ENCODE measurements at regions not wholly inside any gene's neighbourhood (a gene's known extent, or its start where the extent isn't known, plus 50 kb on each side); places are given as distances from the start of the nearest gene placed in this dataset.

- Histone ChIP-seq H3K36me3 (ENCODE audit: control insufficient read depth in 2 of 2, insufficient read depth in 2 of 2, low read length in 1 of 2) (no peaks in the 10 kb centered on the region), H3K27me3 (replicated peaks in 1 of 2; ENCODE audit: control insufficient read depth in 2 of 2, insufficient read depth in 2 of 2, low read length in 1 of 2) (no peaks in the 10 kb centered on the region), H3K9ac (ENCODE audit: control insufficient read depth, insufficient read depth, low read length) (no peak overlapping the region), H3K27ac (ENCODE audit: control insufficient read depth, insufficient read depth) (no peak overlapping the region), H2AFZ (ENCODE audit: control insufficient read depth, low read depth, low read length) (no peak overlapping the region), H3K79me2 (ENCODE audit: control insufficient read depth, insufficient read depth, low read length) (no peaks in the 10 kb centered on the region), H3K4me2 (ENCODE audit: control insufficient read depth, insufficient read depth) (no peak overlapping the region), H3K9me3 (replicated peaks; ENCODE audit: control insufficient read depth, insufficient read depth, low read length) (no peaks in the 10 kb centered on the region), H3K4me3 (no peak overlapping the region), H4K20me1 (ENCODE audit: control insufficient read depth, insufficient read depth) (no peaks in the 10 kb centered on the region), H3K4me1 (ENCODE audit: control insufficient read depth, insufficient read depth, low read length) (no peaks in the 10 kb centered on the region)
- FAIRE-seq, result no peak
- ChIA-PET SMC1A (ENCODE audit: uncharacterized antibody, unreplicated experiment) (interaction anchor here (0.9 to 2.4 kb wide), 5 partner anchors 9 to 193 kb away, joined by 3 to 6 read pairs (median 3); partner anchors contain the start of gene DUSP10), RAD21 (ENCODE audit: unreplicated experiment) (interaction anchor here (0.6 to 1.2 kb wide), 2 partner anchors 17 to 522 kb away, joined by 3 read pairs; no protein-coding TSS in a partner anchor), POLR2A (no interaction called here), CTCF (interaction anchor here (1.0 to 1.4 kb wide), 3 partner anchors 10 to 546 kb away, joined by 3 to 4 read pairs (median 3); no protein-coding TSS in a partner anchor)
- intact Hi-C loops (cut with micrococcal nuclease; ENCODE audit: unreplicated experiment) (loop anchor here (5.0 to 10.0 kb wide), 2 partner anchors 158 to 286 kb away; no protein-coding TSS in a partner anchor), in situ Hi-C loops (cut with MboI) (no loop called here)
- no peak for DNase-seq (ENCODE audit: low read depth, low spot score)
- no TSS peak for BruUV-seq (replicated peaks)
- WGBS (ENCODE audit: insufficient coverage, insufficient replicate concordance, low lambda C conversion rate, missing lambda C conversion rate), result 66% methylated on average over 6 of the region's 6 CpGs
- no peak for ATAC-seq
- TF ChIP-seq STAT1 (conservative IDR thresholded peaks at IDR 0.05) (no peak), ZZZ3 (IDR thresholded peaks at IDR 0.05; ENCODE audit: control insufficient read depth, insufficient read length, low read depth) (no peak), ZNF274 (IDR thresholded peaks at IDR 0.05; ENCODE audit: insufficient read depth, insufficient read length) (no peak), CHD1 (IDR thresholded peaks at IDR 0.05; ENCODE audit: low read depth, low read length) (no peak), IRF3 (IDR thresholded peaks at IDR 0.05) (no peak), HCFC1 (IDR thresholded peaks at IDR 0.05; ENCODE audit: low read length) (no peak), EED (IDR thresholded peaks at IDR 0.05; ENCODE audit: low read depth) (no peak), SP1 (IDR thresholded peaks at IDR 0.05; ENCODE audit: low read depth, low read length) (no peak), SPI1 (IDR thresholded peaks at IDR 0.05; ENCODE audit: borderline replicate concordance, insufficient read depth, low read depth, low read length) (no peak), USF1 (IDR thresholded peaks at IDR 0.05; ENCODE audit: borderline replicate concordance, extremely low read length, insufficient read depth, low read depth, low read length) (no peak), ZBTB4 (CRISPR knock-in tag; IDR thresholded peaks at IDR 0.05) (no peak), BCLAF1 (IDR thresholded peaks at IDR 0.05) (no peak), KDM1A (IDR thresholded peaks at IDR 0.05; ENCODE audit: borderline replicate concordance) (no peak), EGR1 (IDR thresholded peaks at IDR 0.05; ENCODE audit: borderline replicate concordance in 1 of 2, low read depth in 2 of 2, low read length in 2 of 2) (no peak), ZNF384 (IDR thresholded peaks at IDR 0.05; ENCODE audit: borderline replicate concordance, low read depth, low read length) (no peak), ZNF622 (IDR thresholded peaks at IDR 0.05) (no peak), BCL11A (IDR thresholded peaks at IDR 0.05; ENCODE audit: low read depth, low read length) (no peak), RBBP5 (conservative IDR thresholded peaks at IDR 0.05) (no peak), TBL1XR1 (IDR thresholded peaks at IDR 0.05; ENCODE audit: low read depth, low read length) (no peak)
Measured at GRCh38 chr1:221548942-221549341, 192.9 kb downstream of the DUSP10 start.
